Parathyroid adenoma (tissue), 2 donors: ENCODE measurements at regions not wholly inside any gene's neighbourhood (a gene's known extent, or its start where the extent isn't known, plus 50 kb on each side); places are given as distances from the start of the nearest gene placed in this dataset.
"Not testable (repeated sequence)": the region's sequence is repeated elsewhere in the genome, so short reads cannot be mapped to it uniquely, and the experiment has no call there.

Source experiments
- H2AFZ ChIP-seq: fragments of 300-600 bp; sonication (generic); one replicate; pipeline ENCODE4 v1.7.0; 2017; ENCODE audit warnings: antibody characterized with exemption, mild to moderate bottlenecking
- H3K27ac ChIP-seq: fragments of 300-600 bp; sonication (generic); one replicate; pipeline ENCODE4 v1.7.0; 2017
- H3K27me3 ChIP-seq: fragments of 300-600 bp; sonication (generic); one replicate; pipeline ENCODE4 v1.7.0; 2017; ENCODE audit warnings: low read length; ENCODE audit not compliant: control insufficient read depth, insufficient read depth
- H3K36me3 ChIP-seq: fragments of 300-600 bp; sonication (generic); one replicate; pipeline ENCODE4 v1.7.0; 2017; ENCODE audit warnings: low read length; ENCODE audit not compliant: control insufficient read depth, insufficient read depth
- H3K4me1 ChIP-seq: fragments of 300-600 bp; sonication (generic); one replicate; pipeline ENCODE4 v1.7.0; 2017; ENCODE audit warnings: control low read depth
- H3K4me2 ChIP-seq: fragments of 300-600 bp; sonication (generic); one replicate; pipeline ENCODE4 v1.7.0; 2017; ENCODE audit warnings: low read length
- H3K4me3 ChIP-seq: fragments of 300-600 bp; sonication (generic); one replicate; pipeline ENCODE4 v1.7.0; 2017; ENCODE audit warnings: low read depth, low read length
- H3K79me2 ChIP-seq: fragments of 300-600 bp; sonication (generic); one replicate; pipeline ENCODE4 v1.7.0; 2017; ENCODE audit warnings: control low read depth
- H3K9ac ChIP-seq: fragments of 300-600 bp; sonication (generic); one replicate; pipeline ENCODE4 v1.7.0; 2017; ENCODE audit warnings: mild to moderate bottlenecking
- H3K9me3 ChIP-seq: fragments of 300-600 bp; sonication (generic); one replicate; pipeline ENCODE4 v1.7.0; 2017; ENCODE audit warnings: low read length; ENCODE audit not compliant: control insufficient read depth
- TF ChIP-seq, protein P1 (sequence below): fragments of 300-600 bp; sonication (generic); IDR thresholded peaks from one replicate; pipeline ENCODE4 v1.7.0; 2017; ENCODE audit warnings: antibody characterized with exemption, mild to moderate bottlenecking
- donor health status: primary hyperparathyroidism.

DNA sequence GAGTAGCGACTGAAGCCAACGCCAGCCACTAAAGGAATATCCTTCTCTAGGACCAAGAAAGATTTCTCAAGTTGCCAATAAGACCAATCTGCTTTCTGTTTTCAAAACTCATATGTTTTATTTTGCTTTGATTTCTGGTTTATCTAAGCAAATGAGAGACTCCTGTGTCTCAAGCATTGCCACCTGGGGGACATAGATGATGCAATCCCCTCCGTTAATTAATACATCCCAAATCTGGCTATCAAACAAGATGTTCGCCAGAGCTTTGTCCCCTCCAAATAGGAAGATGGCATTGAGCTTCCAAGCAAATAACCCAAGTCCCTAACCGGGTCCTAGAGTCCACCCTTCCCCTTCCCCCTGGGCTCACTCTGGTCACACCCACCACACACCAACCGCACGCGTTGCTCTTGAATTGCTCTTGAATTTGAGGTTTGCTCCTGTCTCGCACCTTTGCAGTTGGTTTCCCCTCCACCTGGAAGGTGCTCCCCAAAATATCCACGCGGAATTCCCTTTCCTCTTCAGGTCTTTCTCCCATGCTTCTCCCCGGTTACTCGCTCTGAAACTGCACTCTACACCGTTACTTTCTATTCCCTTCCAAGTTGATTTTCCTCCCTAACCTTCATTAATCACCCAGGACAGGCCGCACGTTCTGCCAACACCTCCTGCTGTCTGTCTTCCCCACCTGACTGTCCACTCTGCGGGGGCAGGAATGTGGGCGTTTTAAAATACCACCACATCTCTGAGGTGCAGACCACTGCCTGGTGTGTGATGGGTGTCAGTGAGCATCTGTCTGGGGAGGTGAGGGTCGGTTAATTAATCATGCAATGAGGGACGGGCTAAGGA is 64.1 kb upstream of the RNF32 start:
- no peak overlapping the region for H3K4me3 ChIP-seq
- H3K79me2 ChIP-seq, result no peaks in the 10 kb centered on the region
- H3K27me3 ChIP-seq, result no peaks in the 10 kb centered on the region
- H3K9ac ChIP-seq, result no peak overlapping the region
- H3K36me3 ChIP-seq, result no peaks in the 10 kb centered on the region
- no peak overlapping the region for H3K4me2 ChIP-seq
- H3K4me1 ChIP-seq, result no peaks in the 10 kb centered on the region
- H3K27ac ChIP-seq, result no peak overlapping the region
- TF ChIP-seq, protein P1, sequence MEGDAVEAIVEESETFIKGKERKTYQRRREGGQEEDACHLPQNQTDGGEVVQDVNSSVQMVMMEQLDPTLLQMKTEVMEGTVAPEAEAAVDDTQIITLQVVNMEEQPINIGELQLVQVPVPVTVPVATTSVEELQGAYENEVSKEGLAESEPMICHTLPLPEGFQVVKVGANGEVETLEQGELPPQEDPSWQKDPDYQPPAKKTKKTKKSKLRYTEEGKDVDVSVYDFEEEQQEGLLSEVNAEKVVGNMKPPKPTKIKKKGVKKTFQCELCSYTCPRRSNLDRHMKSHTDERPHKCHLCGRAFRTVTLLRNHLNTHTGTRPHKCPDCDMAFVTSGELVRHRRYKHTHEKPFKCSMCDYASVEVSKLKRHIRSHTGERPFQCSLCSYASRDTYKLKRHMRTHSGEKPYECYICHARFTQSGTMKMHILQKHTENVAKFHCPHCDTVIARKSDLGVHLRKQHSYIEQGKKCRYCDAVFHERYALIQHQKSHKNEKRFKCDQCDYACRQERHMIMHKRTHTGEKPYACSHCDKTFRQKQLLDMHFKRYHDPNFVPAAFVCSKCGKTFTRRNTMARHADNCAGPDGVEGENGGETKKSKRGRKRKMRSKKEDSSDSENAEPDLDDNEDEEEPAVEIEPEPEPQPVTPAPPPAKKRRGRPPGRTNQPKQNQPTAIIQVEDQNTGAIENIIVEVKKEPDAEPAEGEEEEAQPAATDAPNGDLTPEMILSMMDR, result no peak
- no peak overlapping the region for H2AFZ ChIP-seq
- H3K9me3 ChIP-seq, result no peaks in the 10 kb centered on the region

DNA sequence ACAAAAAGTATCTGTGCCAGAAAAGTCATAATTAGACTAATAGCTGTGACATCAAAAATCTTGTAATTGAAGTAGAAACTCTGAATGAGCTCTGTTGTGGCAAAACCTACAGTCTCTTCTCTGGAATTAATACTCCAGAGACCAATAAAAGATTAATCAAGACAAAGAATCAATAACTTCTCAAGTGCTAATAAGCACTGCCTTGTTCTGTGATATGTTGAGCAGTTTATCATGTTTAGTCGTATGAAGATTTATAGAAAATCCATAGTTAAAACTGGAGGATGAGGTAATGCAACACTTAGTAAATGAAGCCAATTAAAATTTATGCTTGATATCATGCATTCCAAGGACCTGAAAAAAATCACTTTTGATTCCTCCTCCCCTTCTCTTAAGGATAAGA is 72.3 kb upstream of the RNF32 start:
- no peaks in the 10 kb centered on the region for H3K9me3 ChIP-seq
- no peak overlapping the region for H3K4me3 ChIP-seq
- H3K9ac ChIP-seq, result no peak overlapping the region
- H3K36me3 ChIP-seq, result no peaks in the 10 kb centered on the region
- H3K4me2 ChIP-seq, result no peak overlapping the region
- no peak overlapping the region for H2AFZ ChIP-seq
- TF ChIP-seq, protein P1, result no peak
- H3K4me1 ChIP-seq, result no peaks in the 10 kb centered on the region
- H3K79me2 ChIP-seq, result no peaks in the 10 kb centered on the region
- no peak overlapping the region for H3K27ac ChIP-seq
- H3K27me3 ChIP-seq, result no peaks in the 10 kb centered on the region

DNA sequence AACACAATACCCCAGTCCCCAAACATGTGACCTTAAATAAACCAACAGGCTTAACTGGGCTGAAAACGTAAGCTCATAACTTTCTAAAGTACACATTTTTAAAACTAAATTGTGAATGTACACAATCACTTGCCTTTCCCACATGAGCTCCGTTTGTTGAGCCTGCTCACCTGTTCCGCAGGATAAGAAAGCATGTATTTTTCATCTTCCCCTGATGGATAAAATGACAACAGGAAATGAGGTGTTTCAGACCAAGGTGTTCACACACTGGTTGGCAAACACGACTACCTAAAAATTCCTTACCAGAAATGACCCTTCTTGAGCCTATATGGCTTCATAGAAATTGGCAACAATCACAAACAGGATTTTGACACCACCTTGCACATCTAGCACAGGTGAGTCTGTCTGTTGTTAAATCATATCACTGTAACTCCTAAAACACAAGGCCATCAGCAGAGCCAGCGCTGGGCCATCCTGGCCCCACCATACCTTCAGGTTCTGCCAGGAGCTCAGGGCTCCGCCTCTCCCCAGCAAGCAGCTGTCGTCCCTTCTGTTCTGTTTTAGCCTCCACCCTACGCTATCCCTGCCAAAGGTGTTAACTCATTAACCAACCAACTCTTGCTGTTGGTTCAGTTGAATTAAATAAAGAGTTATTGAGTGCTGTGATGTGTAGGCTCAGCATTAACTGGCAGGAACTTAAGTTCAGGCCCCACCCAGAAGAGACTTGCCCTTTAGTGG is 73.6 kb upstream of the RNF32 start:
- H2AFZ ChIP-seq, result no peak overlapping the region
- H3K36me3 ChIP-seq, result no peaks in the 10 kb centered on the region
- no peak overlapping the region for H3K4me2 ChIP-seq
- H3K9me3 ChIP-seq, result no peaks in the 10 kb centered on the region
- H3K27me3 ChIP-seq, result no peaks in the 10 kb centered on the region
- no peaks in the 10 kb centered on the region for H3K4me1 ChIP-seq
- no peaks in the 10 kb centered on the region for H3K79me2 ChIP-seq
- no peak overlapping the region for H3K4me3 ChIP-seq
- H3K9ac ChIP-seq, result no peak overlapping the region
- no peak overlapping the region for H3K27ac ChIP-seq
- TF ChIP-seq, protein P1, result no peak

DNA sequence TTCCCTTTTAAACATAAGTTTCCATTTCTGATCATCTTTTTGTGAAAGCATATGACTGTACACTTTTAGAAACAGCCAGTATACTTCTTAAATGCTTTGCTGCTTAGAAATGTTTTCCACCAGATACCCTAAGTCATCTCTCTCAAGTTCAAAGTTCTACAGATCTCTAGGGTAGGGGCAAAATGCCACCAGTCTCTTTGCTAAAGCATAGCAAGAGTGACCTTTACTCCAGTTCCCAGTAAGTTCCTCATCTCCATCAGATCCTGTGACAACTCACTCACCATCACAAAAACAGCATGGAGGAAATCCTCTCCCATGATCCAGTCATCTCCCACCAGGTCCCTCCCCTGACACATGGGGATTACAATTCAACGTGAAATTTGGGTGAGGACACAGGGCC is 75.6 kb upstream of the RNF32 start:
- H2AFZ ChIP-seq, H3K27me3 ChIP-seq, H3K4me1 ChIP-seq, H3K79me2 ChIP-seq, H3K36me3 ChIP-seq, H3K9me3 ChIP-seq, H3K4me2 ChIP-seq, H3K27ac ChIP-seq, H3K9ac ChIP-seq, H3K4me3 ChIP-seq: not testable (repeated sequence)

DNA sequence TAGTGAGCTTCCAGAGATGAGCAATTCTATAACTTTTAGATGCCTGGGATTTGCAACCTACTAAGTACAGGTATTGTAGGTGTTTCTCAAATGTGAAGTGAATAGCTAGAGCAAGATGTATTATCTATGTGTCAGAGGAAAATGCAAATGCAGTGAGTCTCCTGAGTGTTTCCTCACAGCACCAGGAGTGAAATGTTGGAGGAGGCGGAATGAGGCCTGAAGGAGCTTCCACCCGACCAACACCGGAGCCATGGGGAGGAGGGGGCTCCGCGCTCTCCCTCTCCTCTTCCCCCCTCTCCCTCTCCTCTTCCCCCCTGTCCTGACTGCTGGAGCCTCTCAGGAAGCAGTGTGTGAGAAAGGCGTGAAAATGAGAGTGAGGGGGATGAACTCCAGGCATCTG is 79.9 kb upstream of the RNF32 start:
- Histone ChIP-seq H3K27me3 (no peaks in the 10 kb centered on the region), H3K27ac (no peak overlapping the region), H3K4me1 (no peaks in the 10 kb centered on the region), H3K9ac (no peak overlapping the region), H3K36me3 (no peaks in the 10 kb centered on the region), H2AFZ (no peak overlapping the region), H3K4me2 (no peak overlapping the region), H3K4me3 (no peak overlapping the region), H3K79me2 (no peaks in the 10 kb centered on the region), H3K9me3 (no peaks in the 10 kb centered on the region)
- TF ChIP-seq, protein P1, result no peak
